HFF-Myc (cell line): ENCODE measurements at regions not wholly inside any gene's neighbourhood (a gene's known extent, or its start where the extent isn't known, plus 50 kb on each side); places are given as distances from the start of the nearest gene placed in this dataset.

Experiments used
- DNase-seq: peaks from one replicate; pipeline ENCODE4 v3.0.0-alpha.2; 2011; ENCODE audit warnings: low read depth; ENCODE audit errors: extremely low read depth
- H3K4me3 ChIP-seq: replicated peaks from 2 replicates; pipeline ENCODE4 v1.5.1; 2011; ENCODE audit warnings: low read depth, mild to moderate bottlenecking, control low read depth, low read length
- CTCF ChIP-seq: IDR thresholded peaks from 2 replicates; pipeline ENCODE4 v1.5.1; 2012; ENCODE audit warnings: mild to moderate bottlenecking, low read depth, low read length, control low read depth; ENCODE audit errors: missing control alignments

- H3K4me3 ChIP-seq = no peak overlapping the region
- TF ChIP-seq CTCF = no peak
- no peak for DNase-seq
Observed at GRCh38 chr10:100656454-100656853, 88.9 kb upstream of the PAX2 start.

GRCh38 chr10:100658269-100658668, 87.1 kb upstream of the PAX2 start:
- no peak overlapping the region for H3K4me3 ChIP-seq
- no peak for DNase-seq
- TF ChIP-seq CTCF = no peak

- no peak overlapping the region for H3K4me3 ChIP-seq
- TF ChIP-seq CTCF = no peak
- DNase-seq = no peak
Observed at GRCh38 chr10:100659361-100660098, 85.9 kb upstream of the PAX2 start.

- TF ChIP-seq CTCF = no peak
- H3K4me3 ChIP-seq = no peak overlapping the region
- DNase-seq = no peak
Observed at GRCh38 chr10:100660365-100660764, 85.0 kb upstream of the PAX2 start.

- DNase-seq = no peak
- H3K4me3 ChIP-seq = no peak overlapping the region
Observed at GRCh38 chr10:100660945-100661344, 84.4 kb upstream of the PAX2 start.

GRCh38 chr10:100661520-100661919, 83.9 kb upstream of the PAX2 start:
- TF ChIP-seq CTCF = no peak
- H3K4me3 ChIP-seq = no peak overlapping the region
- DNase-seq = no peak

More at GRCh38 chr10:100660945-100661344, 84.4 kb upstream of the PAX2 start:
- no peak for TF ChIP-seq CTCF

GRCh38 chr10:100662067-100662466, 83.3 kb upstream of the PAX2 start:
- H3K4me3 ChIP-seq = no peak overlapping the region
- TF ChIP-seq CTCF = no peak
- no peak for DNase-seq
